ENCODE measurements at regions not wholly inside any gene's neighbourhood (a gene's known extent, or its start where the extent isn't known, plus 50 kb on each side); places are given as distances from the start of the nearest gene placed in this dataset.

DNA sequence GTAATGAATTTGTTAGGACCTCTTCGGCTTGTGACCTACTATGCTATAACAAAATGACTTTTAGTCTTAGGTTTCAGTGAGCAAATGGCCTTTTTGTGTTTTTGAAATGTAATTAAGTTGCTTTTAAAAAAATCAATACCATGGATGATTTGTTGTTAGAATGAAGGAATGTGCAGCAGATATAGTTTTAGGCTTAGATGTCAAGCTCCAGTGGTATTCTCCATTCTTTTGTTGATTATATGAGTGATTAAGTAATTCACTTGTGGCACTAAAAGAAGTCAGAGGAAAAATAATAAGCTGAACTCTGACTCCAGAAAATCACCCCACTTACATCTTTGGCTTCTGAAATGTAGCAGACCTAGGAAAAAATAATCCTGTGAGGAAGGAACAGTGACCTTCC, 474.1 kb upstream of the MIS18BP1 start:
- TF ChIP-seq EZH2 (IDR thresholded peaks at IDR 0.05; ENCODE audit: borderline replicate concordance, low read depth, low read length, severe bottlenecking) = no peak
- TF ChIP-seq, protein P1, sequence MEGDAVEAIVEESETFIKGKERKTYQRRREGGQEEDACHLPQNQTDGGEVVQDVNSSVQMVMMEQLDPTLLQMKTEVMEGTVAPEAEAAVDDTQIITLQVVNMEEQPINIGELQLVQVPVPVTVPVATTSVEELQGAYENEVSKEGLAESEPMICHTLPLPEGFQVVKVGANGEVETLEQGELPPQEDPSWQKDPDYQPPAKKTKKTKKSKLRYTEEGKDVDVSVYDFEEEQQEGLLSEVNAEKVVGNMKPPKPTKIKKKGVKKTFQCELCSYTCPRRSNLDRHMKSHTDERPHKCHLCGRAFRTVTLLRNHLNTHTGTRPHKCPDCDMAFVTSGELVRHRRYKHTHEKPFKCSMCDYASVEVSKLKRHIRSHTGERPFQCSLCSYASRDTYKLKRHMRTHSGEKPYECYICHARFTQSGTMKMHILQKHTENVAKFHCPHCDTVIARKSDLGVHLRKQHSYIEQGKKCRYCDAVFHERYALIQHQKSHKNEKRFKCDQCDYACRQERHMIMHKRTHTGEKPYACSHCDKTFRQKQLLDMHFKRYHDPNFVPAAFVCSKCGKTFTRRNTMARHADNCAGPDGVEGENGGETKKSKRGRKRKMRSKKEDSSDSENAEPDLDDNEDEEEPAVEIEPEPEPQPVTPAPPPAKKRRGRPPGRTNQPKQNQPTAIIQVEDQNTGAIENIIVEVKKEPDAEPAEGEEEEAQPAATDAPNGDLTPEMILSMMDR (IDR thresholded peaks at IDR 0.05; ENCODE audit: borderline replicate concordance, extremely low read depth, low read length, poor library complexity, severe bottlenecking) = no peak
- Histone ChIP-seq H3K4me3 (ENCODE audit: low read depth in 1 of 2, low read length in 2 of 2) (no peak overlapping the region), H3K9me3 (ENCODE audit: insufficient read depth, low read length, severe bottlenecking) (no peaks in the 10 kb centered on the region), H3K9ac (ENCODE audit: low read depth, low read length) (no peak overlapping the region), H3K79me2 (ENCODE audit: insufficient read depth, low read length) (no peaks in the 10 kb centered on the region), H3K27me3 (ENCODE audit: insufficient read depth, low read length, poor library complexity) (no peaks in the 10 kb centered on the region), H3K27ac (ENCODE audit: low read length) (no peak overlapping the region), H3K4me2 (ENCODE audit: insufficient read depth, low read length) (no peak overlapping the region), H3K4me1 (ENCODE audit: insufficient read depth, low read length) (no peaks in the 10 kb centered on the region), H4K20me1 (ENCODE audit: insufficient read depth, low read length) (no peaks in the 10 kb centered on the region), H3K36me3 (ENCODE audit: insufficient read depth, low read length) (no peaks in the 10 kb centered on the region), H2AFZ (ENCODE audit: low read depth, low read length) (no peak overlapping the region)
- no peak for DNase-seq
- ATAC-seq (ENCODE audit: insufficient read depth, low read depth) = no peak

DNA sequence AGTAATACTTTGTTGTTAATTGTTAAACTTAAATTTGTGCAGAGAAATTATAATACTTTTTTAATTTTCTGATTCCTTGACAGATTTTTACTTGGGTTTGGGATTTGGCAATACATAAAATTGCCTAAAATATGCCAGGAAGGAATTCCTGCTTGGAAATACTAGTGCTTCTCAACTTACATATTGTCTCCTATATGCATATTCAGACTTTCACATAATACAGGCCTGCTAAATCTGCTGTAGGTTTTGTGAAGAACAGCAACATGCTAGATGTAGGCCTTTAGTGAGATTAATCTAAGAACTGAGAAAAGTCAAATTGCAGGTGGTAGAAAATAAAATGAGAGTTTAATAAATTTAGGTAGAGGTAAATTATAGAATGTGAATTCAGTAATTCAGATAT, 468.5 kb upstream of the MIS18BP1 start:
- no peak overlapping the region for H3K9ac ChIP-seq (ENCODE audit: low read depth, low read length)
- no peak overlapping the region for H3K27ac ChIP-seq (ENCODE audit: low read length)
- H3K36me3 ChIP-seq (ENCODE audit: insufficient read depth, low read length) = no peaks in the 10 kb centered on the region
- no peaks in the 10 kb centered on the region for H3K27me3 ChIP-seq (ENCODE audit: insufficient read depth, low read length, poor library complexity)
- no peaks in the 10 kb centered on the region for H3K9me3 ChIP-seq (ENCODE audit: insufficient read depth, low read length, severe bottlenecking)
- H3K79me2 ChIP-seq (ENCODE audit: insufficient read depth, low read length) = no peaks in the 10 kb centered on the region
- no peak overlapping the region for H3K4me3 ChIP-seq (ENCODE audit: low read depth in 1 of 2, low read length in 2 of 2)
- DNase-seq (no peak), ATAC-seq (ENCODE audit: insufficient read depth, low read depth) (no peak)
- no peak overlapping the region for H3K4me2 ChIP-seq (ENCODE audit: insufficient read depth, low read length)
- H2AFZ ChIP-seq (ENCODE audit: low read depth, low read length) = no peak overlapping the region
- no peaks in the 10 kb centered on the region for H4K20me1 ChIP-seq (ENCODE audit: insufficient read depth, low read length)
- no peaks in the 10 kb centered on the region for H3K4me1 ChIP-seq (ENCODE audit: insufficient read depth, low read length)
- no peak for TF ChIP-seq EZH2 (IDR thresholded peaks at IDR 0.05; ENCODE audit: borderline replicate concordance, low read depth, low read length, severe bottlenecking)
- TF ChIP-seq, protein P1 (IDR thresholded peaks at IDR 0.05; ENCODE audit: borderline replicate concordance, extremely low read depth, low read length, poor library complexity, severe bottlenecking) = no peak

- ATAC-seq (ENCODE audit: insufficient read depth, low read depth) (no peak), DNase-seq (no peak)
These were observed 463.6 kb upstream of the MIS18BP1 start for GRCh38 chr14:45716572-45716971.

More at GRCh38 chr14:45716572-45716971, 463.6 kb upstream of the MIS18BP1 start:
- Histone ChIP-seq H3K9ac (ENCODE audit: low read depth, low read length) (no peak overlapping the region), H3K27me3 (ENCODE audit: insufficient read depth, low read length, poor library complexity) (no peaks in the 10 kb centered on the region), H3K4me2 (ENCODE audit: insufficient read depth, low read length) (no peak overlapping the region), H4K20me1 (ENCODE audit: insufficient read depth, low read length) (no peaks in the 10 kb centered on the region), H3K79me2 (ENCODE audit: insufficient read depth, low read length) (no peaks in the 10 kb centered on the region), H3K4me3 (ENCODE audit: low read depth in 1 of 2, low read length in 2 of 2) (no peak overlapping the region), H3K27ac (ENCODE audit: low read length) (no peak overlapping the region), H3K4me1 (ENCODE audit: insufficient read depth, low read length) (no peaks in the 10 kb centered on the region), H3K9me3 (ENCODE audit: insufficient read depth, low read length, severe bottlenecking) (no peaks in the 10 kb centered on the region), H3K36me3 (ENCODE audit: insufficient read depth, low read length) (no peaks in the 10 kb centered on the region), H2AFZ (ENCODE audit: low read depth, low read length) (no peak overlapping the region)
- TF ChIP-seq EZH2 (IDR thresholded peaks at IDR 0.05; ENCODE audit: borderline replicate concordance, low read depth, low read length, severe bottlenecking) = no peak
- TF ChIP-seq, protein P1 (IDR thresholded peaks at IDR 0.05; ENCODE audit: borderline replicate concordance, extremely low read depth, low read length, poor library complexity, severe bottlenecking) = peak; percentile 17
